GM10248 (cell line): ENCODE measurements at regions not wholly inside any gene's neighbourhood (a gene's known extent, or its start where the extent isn't known, plus 50 kb on each side); places are given as distances from the start of the nearest gene placed in this dataset.
"Not testable (repeated sequence)": the region's sequence is repeated elsewhere in the genome, so short reads cannot be mapped to it uniquely, and the experiment has no call there.

Experiments
- CTCF ChIA-PET: fragments of 300-600 bp; sonication (Branson Sonifier 250); formaldehyde crosslinking; extraction: SDS; loops from one replicate; lab custom pipeline; 2021; ENCODE audit warnings: antibody characterized with exemption; lab: Yijun Ruan, JAX
- POLR2A ChIA-PET: fragments of 350-650 bp; sonication (Branson Sonifier 250); formaldehyde crosslinking; extraction: SDS; loops from one replicate; lab custom pipeline; 2020; ENCODE audit warnings: antibody characterized with exemption; lab: Yijun Ruan, JAX
- DNase-seq: peaks from one replicate; pipeline ENCODE4 v3.0.0; 2012; ENCODE audit errors: extremely low spot score
- TF ChIP-seq, protein P1 (sequence below): IDR thresholded peaks from 2 replicates; pipeline ENCODE4 v1.5.1; 2012; ENCODE audit warnings: mild to moderate bottlenecking, low read depth; ENCODE audit errors: extremely low read depth, missing control alignments, control extremely low read depth

GRCh38 chr3:25184641-25185250, 243.3 kb upstream of the RARB start:
- ChIA-PET POLR2A (no interaction called here), CTCF (no interaction called here)

DNA sequence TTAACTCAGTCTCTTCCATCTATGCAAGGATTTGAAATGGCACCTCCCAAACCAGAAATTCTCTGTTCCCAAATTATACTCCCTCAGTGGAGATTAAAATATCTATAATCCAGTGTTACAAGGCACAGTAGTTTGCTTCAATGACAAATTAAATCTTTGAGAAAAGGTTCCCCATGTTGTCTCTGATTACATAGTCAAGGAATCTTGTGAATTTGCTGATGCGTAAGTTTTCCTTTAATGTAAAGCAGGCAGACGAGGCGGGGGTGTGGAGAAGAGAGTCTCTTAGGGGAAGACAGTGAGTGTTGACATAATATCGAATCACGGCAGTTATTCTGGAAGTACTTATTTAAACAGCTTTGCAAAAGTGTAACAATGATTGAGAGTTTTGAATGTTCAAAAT, 236.4 kb upstream of the RARB start:
- no peak for DNase-seq
- TF ChIP-seq, protein P1, sequence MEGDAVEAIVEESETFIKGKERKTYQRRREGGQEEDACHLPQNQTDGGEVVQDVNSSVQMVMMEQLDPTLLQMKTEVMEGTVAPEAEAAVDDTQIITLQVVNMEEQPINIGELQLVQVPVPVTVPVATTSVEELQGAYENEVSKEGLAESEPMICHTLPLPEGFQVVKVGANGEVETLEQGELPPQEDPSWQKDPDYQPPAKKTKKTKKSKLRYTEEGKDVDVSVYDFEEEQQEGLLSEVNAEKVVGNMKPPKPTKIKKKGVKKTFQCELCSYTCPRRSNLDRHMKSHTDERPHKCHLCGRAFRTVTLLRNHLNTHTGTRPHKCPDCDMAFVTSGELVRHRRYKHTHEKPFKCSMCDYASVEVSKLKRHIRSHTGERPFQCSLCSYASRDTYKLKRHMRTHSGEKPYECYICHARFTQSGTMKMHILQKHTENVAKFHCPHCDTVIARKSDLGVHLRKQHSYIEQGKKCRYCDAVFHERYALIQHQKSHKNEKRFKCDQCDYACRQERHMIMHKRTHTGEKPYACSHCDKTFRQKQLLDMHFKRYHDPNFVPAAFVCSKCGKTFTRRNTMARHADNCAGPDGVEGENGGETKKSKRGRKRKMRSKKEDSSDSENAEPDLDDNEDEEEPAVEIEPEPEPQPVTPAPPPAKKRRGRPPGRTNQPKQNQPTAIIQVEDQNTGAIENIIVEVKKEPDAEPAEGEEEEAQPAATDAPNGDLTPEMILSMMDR = no peak
- POLR2A ChIA-PET = no interaction called here
- CTCF ChIA-PET = no interaction called here

More at GRCh38 chr3:25184641-25185250, 243.3 kb upstream of the RARB start:
- TF ChIP-seq, protein P1 = no peak
- DNase-seq = no peak

DNA sequence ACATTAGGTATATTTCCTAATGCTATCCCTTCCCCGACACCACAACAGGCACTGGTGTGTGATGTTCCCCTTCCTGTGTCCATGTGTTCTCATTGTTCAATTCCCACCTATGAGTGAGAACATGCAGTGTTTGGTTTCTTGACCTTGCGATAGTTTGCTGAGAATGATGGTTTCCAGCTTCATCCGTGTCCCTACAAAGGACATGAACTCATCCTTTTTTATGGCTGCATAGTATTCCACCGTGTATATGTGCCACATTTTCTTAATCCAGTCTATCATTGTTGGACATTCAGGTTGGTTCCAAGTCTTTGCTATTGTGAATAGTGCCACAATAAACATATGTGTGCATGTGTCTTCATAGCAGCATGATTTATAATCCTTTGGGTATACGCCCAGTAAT, 228.5 kb upstream of the RARB start:
- POLR2A ChIA-PET, CTCF ChIA-PET: not testable (repeated sequence)

GRCh38 chr3:25212736-25213135, 215.3 kb upstream of the RARB start:
- CTCF ChIA-PET = interaction anchor here (1.3 kb wide), 1 partner anchor 9 kb away, joined by 3 read pairs; no protein-coding TSS in a partner anchor
- TF ChIP-seq, protein P1 = no peak
- POLR2A ChIA-PET = no interaction called here
- DNase-seq = no peak

More for the DNA sequence above, 228.5 kb upstream of the RARB start:
- DNase-seq = not testable (repeated sequence)

DNA sequence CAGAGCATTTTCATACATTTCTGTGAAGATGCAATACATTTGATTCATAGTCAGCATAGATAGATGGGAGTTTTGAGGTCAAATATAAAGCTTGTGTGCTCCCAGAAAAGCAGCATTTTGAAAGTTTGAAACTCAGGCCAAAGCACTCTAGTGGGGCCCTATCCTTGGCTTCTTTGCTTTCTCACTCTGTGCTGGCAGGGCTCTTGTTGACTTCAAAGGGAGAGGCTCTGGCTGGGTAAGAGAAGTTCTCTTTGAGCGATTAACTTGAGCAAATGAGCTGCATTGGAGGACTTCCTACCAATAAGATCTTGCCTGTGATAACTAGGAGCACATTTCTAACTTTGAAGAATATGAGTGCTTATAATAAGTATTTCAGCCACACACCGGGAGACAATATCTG, 214.0 kb upstream of the RARB start:
- ChIA-PET CTCF (no interaction called here), POLR2A (no interaction called here)
- TF ChIP-seq, protein P1 = no peak
- DNase-seq = no peak

GRCh38 chr3:25218362-25218761, 209.7 kb upstream of the RARB start:
- ChIA-PET CTCF (no interaction called here), POLR2A (no interaction called here)
- TF ChIP-seq, protein P1 = no peak
- no peak for DNase-seq

GRCh38 chr3:25226747-25227146, 201.3 kb upstream of the RARB start:
- CTCF ChIA-PET = no interaction called here
- POLR2A ChIA-PET = no interaction called here
- TF ChIP-seq, protein P1 = no peak
- DNase-seq = no peak
